DOHH2 (cell line): ENCODE measurements at regions not wholly inside any gene's neighbourhood (a gene's known extent, or its start where the extent isn't known, plus 50 kb on each side); places are given as distances from the start of the nearest gene placed in this dataset.

Source experiments
- H3F3A ChIP-seq: fragments of 200-600 bp; sonication (generic), shearing (Covaris generic); 2 replicates; pipeline ENCODE4 v1.6.0; 2016; ENCODE audit warnings: antibody characterized with exemption, mild to moderate bottlenecking; ENCODE audit not compliant: control insufficient read depth, insufficient read depth
- H3K27ac ChIP-seq: fragments of 200-600 bp; sonication (generic); 2 replicates; pipeline ENCODE4 v1.5.1; 2014; ENCODE audit warnings: low read depth, mild to moderate bottlenecking, low read length, moderate library complexity
- H3K27me3 ChIP-seq: fragments of 200-600 bp; sonication (generic); 2 replicates; pipeline ENCODE4 v1.6.1; 2014; ENCODE audit warnings: mild to moderate bottlenecking, low read length, mixed read lengths; ENCODE audit not compliant: control insufficient read depth
- H3K36me3 ChIP-seq: fragments of 200-600 bp; sonication (generic); 2 replicates; pipeline ENCODE4 v1.6.1; 2014; ENCODE audit warnings: mild to moderate bottlenecking, low read length, moderate library complexity, mixed read lengths; ENCODE audit not compliant: control insufficient read depth
- H3K4me1 ChIP-seq: fragments of 200-600 bp; sonication (generic); 2 replicates; pipeline ENCODE4 v1.6.1; 2014; ENCODE audit warnings: mild to moderate bottlenecking, low read length, mixed read lengths; ENCODE audit not compliant: control insufficient read depth
- H3K4me2 ChIP-seq: fragments of 200-600 bp; sonication (generic); 2 replicates; pipeline ENCODE4 v1.6.0; 2014; ENCODE audit warnings: mild to moderate bottlenecking, low read length, moderate library complexity
- H3K4me3 ChIP-seq: fragments of 200-600 bp; sonication (generic); 2 replicates; pipeline ENCODE4 v1.5.1; 2014; ENCODE audit warnings: mild to moderate bottlenecking, low read length, mixed read lengths
- H3K79me2 ChIP-seq: fragments of 200-600 bp; sonication (generic); 2 replicates; pipeline ENCODE4 v1.6.1; 2014; ENCODE audit warnings: mild to moderate bottlenecking, low read length, mixed read lengths; ENCODE audit not compliant: control insufficient read depth
- H3K9me2 ChIP-seq: fragments of 200-600 bp; sonication (generic); replicated peaks from 2 replicates; pipeline ENCODE4 v1.6.1; 2014; ENCODE audit warnings: mild to moderate bottlenecking, low read length, mixed read lengths; ENCODE audit not compliant: control insufficient read depth
- H3K9me3 ChIP-seq: fragments of 200-600 bp; sonication (generic); 2 replicates; pipeline ENCODE4 v1.6.1; 2014; ENCODE audit warnings: antibody characterized with exemption, low read length, mixed read lengths; ENCODE audit not compliant: control insufficient read depth, insufficient read depth
- H4K20me1 ChIP-seq: fragments of 200-600 bp; sonication (generic); 2 replicates; pipeline ENCODE4 v1.6.0; 2014; ENCODE audit warnings: low read depth, mild to moderate bottlenecking, antibody characterized with exemption, low read length, moderate library complexity; ENCODE audit not compliant: control insufficient read depth, insufficient read depth
- EZH2phosphoT487 ChIP-seq: fragments of 200-600 bp; sonication (generic); IDR thresholded peaks from 2 replicates; pipeline ENCODE4 v1.6.1; 2017; ENCODE audit warnings: borderline replicate concordance, mild to moderate bottlenecking, antibody characterized with exemption, low read length, moderate library complexity, mixed read lengths
- TF ChIP-seq, protein P1 (sequence below): fragments of 200-600 bp; sonication (generic); IDR thresholded peaks from one replicate; pipeline ENCODE4 v1.5.1; 2014; ENCODE audit warnings: antibody characterized with exemption, mild to moderate bottlenecking, low read depth, low read length; ENCODE audit not compliant: poor library complexity, severe bottlenecking

DNA sequence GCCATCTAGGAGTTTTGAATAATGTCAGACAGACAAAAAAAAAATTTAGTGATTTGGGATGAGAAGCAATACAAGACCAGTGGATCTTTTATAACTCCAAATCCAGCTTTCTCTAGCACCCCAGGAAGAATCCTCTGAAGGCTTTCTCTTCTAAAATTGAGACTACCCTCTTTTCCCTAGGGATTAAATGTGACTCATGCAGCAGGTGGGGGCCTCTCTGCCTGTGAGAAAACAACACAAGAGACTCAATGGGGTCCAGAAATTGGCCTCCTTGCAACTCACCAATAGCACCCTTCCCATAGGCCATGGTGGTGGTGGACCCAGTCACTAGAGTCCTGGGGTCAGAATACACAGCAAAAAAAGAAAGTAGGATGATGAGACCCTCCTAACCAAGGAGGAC lies 120.3 kb upstream of the ATP1A1 start:
- H4K20me1 ChIP-seq, result no peaks in the 10 kb centered on the region
- no peaks in the 10 kb centered on the region for H3K27me3 ChIP-seq
- H3K9me2 ChIP-seq, result no peaks in the 10 kb centered on the region
- no peaks in the 10 kb centered on the region for H3K79me2 ChIP-seq
- no peak overlapping the region for H3K27ac ChIP-seq
- H3K4me1 ChIP-seq, result peaks cover 39% of the 10 kb centered on the region
- no peaks in the 10 kb centered on the region for H3F3A ChIP-seq
- no peaks in the 10 kb centered on the region for H3K9me3 ChIP-seq
- no peak overlapping the region for H3K4me3 ChIP-seq
- no peaks in the 10 kb centered on the region for H3K36me3 ChIP-seq
- no peak overlapping the region for H3K4me2 ChIP-seq
- TF ChIP-seq, protein P1, sequence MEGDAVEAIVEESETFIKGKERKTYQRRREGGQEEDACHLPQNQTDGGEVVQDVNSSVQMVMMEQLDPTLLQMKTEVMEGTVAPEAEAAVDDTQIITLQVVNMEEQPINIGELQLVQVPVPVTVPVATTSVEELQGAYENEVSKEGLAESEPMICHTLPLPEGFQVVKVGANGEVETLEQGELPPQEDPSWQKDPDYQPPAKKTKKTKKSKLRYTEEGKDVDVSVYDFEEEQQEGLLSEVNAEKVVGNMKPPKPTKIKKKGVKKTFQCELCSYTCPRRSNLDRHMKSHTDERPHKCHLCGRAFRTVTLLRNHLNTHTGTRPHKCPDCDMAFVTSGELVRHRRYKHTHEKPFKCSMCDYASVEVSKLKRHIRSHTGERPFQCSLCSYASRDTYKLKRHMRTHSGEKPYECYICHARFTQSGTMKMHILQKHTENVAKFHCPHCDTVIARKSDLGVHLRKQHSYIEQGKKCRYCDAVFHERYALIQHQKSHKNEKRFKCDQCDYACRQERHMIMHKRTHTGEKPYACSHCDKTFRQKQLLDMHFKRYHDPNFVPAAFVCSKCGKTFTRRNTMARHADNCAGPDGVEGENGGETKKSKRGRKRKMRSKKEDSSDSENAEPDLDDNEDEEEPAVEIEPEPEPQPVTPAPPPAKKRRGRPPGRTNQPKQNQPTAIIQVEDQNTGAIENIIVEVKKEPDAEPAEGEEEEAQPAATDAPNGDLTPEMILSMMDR, result no peak
- no peak for TF ChIP-seq EZH2phosphoT487

DNA sequence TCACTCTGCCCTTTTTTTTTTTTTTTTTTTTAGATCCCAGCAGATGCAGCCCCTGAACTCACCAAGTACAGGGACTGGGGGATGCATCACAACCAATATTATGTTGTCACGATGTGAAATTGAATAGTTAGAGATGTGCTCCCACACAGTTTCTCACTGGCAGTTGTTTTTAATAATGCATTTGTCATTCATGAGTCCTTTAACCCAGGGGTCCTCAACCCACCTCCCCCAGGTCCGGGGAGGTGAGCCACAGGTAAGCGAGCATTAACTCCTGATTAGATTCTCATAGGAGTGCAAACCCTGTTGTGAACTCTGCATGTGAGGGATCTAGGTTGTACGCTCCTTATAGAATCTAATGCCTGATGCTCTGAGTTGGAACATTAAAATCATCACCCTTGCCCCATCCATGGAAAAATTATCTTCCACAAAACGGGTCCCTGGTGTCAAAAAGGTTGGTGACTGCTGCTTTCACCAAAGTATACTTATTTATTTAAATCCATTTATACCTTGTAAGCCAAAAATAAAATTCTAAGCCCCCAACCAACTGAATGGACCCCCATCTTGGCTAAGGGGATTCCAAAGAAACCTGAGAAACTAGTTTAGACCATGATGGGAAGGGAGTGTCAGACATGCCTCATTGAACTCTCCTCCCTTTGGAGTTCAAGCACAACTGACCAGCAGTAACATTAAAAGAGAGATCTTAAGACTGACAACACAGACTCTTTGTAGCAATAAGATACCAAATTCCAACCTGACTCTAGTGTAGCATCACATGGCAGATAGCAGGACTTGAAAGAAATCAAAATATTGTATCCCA lies 119.3 kb upstream of the ATP1A1 start:
- Histone ChIP-seq H3K4me2 (no peak overlapping the region), H3K4me1 (peaks cover 49% of the 10 kb centered on the region), H3K9me2 (no peaks in the 10 kb centered on the region), H3K4me3 (no peak overlapping the region), H3F3A (no peaks in the 10 kb centered on the region), H4K20me1 (no peaks in the 10 kb centered on the region), H3K79me2 (no peaks in the 10 kb centered on the region), H3K27me3 (no peaks in the 10 kb centered on the region), H3K9me3 (no peaks in the 10 kb centered on the region), H3K36me3 (no peaks in the 10 kb centered on the region), H3K27ac (no peak overlapping the region)
- TF ChIP-seq EZH2phosphoT487, result no peak
- TF ChIP-seq, protein P1, result no peak

DNA sequence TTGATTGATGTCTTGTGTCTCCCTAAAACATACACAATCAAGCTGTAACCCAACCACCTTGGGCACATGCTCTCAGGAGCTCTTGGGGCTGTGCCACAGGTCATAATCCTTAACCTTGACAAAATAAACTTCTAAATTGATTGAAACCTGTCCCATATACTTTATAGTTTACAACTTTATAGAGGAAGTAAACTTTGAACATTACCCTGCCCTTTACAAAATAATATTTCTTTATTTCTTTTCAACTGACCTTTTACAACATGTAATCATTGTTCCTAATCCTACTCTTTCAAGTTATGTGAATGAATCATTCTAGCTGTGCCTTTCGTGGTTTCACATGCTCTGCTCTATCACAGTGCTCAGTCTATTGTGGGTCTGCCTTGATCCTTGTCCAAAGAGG lies 118.3 kb upstream of the ATP1A1 start:
- no peaks in the 10 kb centered on the region for H3K79me2 ChIP-seq
- TF ChIP-seq, protein P1, result no peak
- TF ChIP-seq EZH2phosphoT487, result no peak
- H3K27ac ChIP-seq, result no peak overlapping the region
- peaks cover 59% of the 10 kb centered on the region for H3K4me1 ChIP-seq
- H3K9me3 ChIP-seq, result no peaks in the 10 kb centered on the region
- no peaks in the 10 kb centered on the region for H3F3A ChIP-seq
- no peaks in the 10 kb centered on the region for H3K36me3 ChIP-seq
- H3K9me2 ChIP-seq, result no peaks in the 10 kb centered on the region
- no peak overlapping the region for H3K4me3 ChIP-seq
- no peaks in the 10 kb centered on the region for H4K20me1 ChIP-seq
- H3K4me2 ChIP-seq, result no peak overlapping the region
- no peaks in the 10 kb centered on the region for H3K27me3 ChIP-seq
